ENCODE measurements at regions not wholly inside any gene's neighbourhood (a gene's known extent, or its start where the extent isn't known, plus 50 kb on each side); places are given as distances from the start of the nearest gene placed in this dataset.

GRCh38 chr11:109956124-109956793 is 136.9 kb upstream of the ZC3H12C start:
- H3K27me3 ChIP-seq (replicated peaks; ENCODE audit: insufficient read depth, low read length) = no peaks in the 10 kb centered on the region
- H3K4me2 ChIP-seq (ENCODE audit: low read depth, low read length) = peak overlapping the region; percentile 91
- TF ChIP-seq EZH2 (optimal IDR thresholded peaks at IDR 0.05; ENCODE audit: low read depth, low read length) = no peak
- TF ChIP-seq EZH2phosphoT487 (IDR thresholded peaks at IDR 0.05; ENCODE audit: low read length) = no peak
- TF ChIP-seq CTCF (IDR thresholded peaks at IDR 0.05; ENCODE audit: low read length) = no peak
- peak overlapping the region; percentile 89 for H3K27ac ChIP-seq (ENCODE audit: low read length)
- peak overlapping the region; percentile 66 for H3K9ac ChIP-seq (ENCODE audit: low read length)
- peaks cover 28% of the 10 kb centered on the region for H3F3A ChIP-seq (ENCODE audit: insufficient read depth, low read length)
- H3K9me2 ChIP-seq (replicated peaks; ENCODE audit: insufficient read depth, low read length) = no peaks in the 10 kb centered on the region
- peak; percentile 87 for DNase-seq
- H3K79me2 ChIP-seq (ENCODE audit: low read length) = no peaks in the 10 kb centered on the region
- H3K4me1 ChIP-seq (ENCODE audit: low read length) = peaks cover 58% of the 10 kb centered on the region
- peak overlapping the region; percentile 56 for H3K4me3 ChIP-seq (ENCODE audit: low read length)
- peak overlapping the region; percentile 24 for H2AFZ ChIP-seq (ENCODE audit: low read length)
- H4K20me1 ChIP-seq (ENCODE audit: insufficient read depth, low read length) = no peaks in the 10 kb centered on the region
- H3K9me3 ChIP-seq (replicated peaks; ENCODE audit: insufficient read depth, low read length) = no peaks in the 10 kb centered on the region
- H3K36me3 ChIP-seq (replicated peaks; ENCODE audit: insufficient read depth, low read length) = no peaks in the 10 kb centered on the region

GRCh38 chr11:109957000-109957399 is 136.2 kb upstream of the ZC3H12C start:
- peak overlapping the region; percentile 66 for H3K9ac ChIP-seq (ENCODE audit: low read length)
- H3K27ac ChIP-seq (ENCODE audit: low read length) = peak overlapping the region; percentile 89
- TF ChIP-seq EZH2 (optimal IDR thresholded peaks at IDR 0.05; ENCODE audit: low read depth, low read length) = no peak
- no peak for TF ChIP-seq CTCF (IDR thresholded peaks at IDR 0.05; ENCODE audit: low read length)
- TF ChIP-seq EZH2phosphoT487 (IDR thresholded peaks at IDR 0.05; ENCODE audit: low read length) = no peak
- no peaks in the 10 kb centered on the region for H3K36me3 ChIP-seq (replicated peaks; ENCODE audit: insufficient read depth, low read length)
- H3K4me3 ChIP-seq (ENCODE audit: low read length) = peak overlapping the region; percentile 56
- no peaks in the 10 kb centered on the region for H3K9me3 ChIP-seq (replicated peaks; ENCODE audit: insufficient read depth, low read length)
- peaks cover 58% of the 10 kb centered on the region for H3K4me1 ChIP-seq (ENCODE audit: low read length)
- peak overlapping the region; percentile 91 for H3K4me2 ChIP-seq (ENCODE audit: low read depth, low read length)
- no peak for DNase-seq
- H3K27me3 ChIP-seq (replicated peaks; ENCODE audit: insufficient read depth, low read length) = no peaks in the 10 kb centered on the region
- no peaks in the 10 kb centered on the region for H3K79me2 ChIP-seq (ENCODE audit: low read length)
- peak overlapping the region; percentile 24 for H2AFZ ChIP-seq (ENCODE audit: low read length)
- no peaks in the 10 kb centered on the region for H3K9me2 ChIP-seq (replicated peaks; ENCODE audit: insufficient read depth, low read length)
- H4K20me1 ChIP-seq (ENCODE audit: insufficient read depth, low read length) = no peaks in the 10 kb centered on the region
- peaks cover 28% of the 10 kb centered on the region for H3F3A ChIP-seq (ENCODE audit: insufficient read depth, low read length)

GRCh38 chr11:109957601-109958000 is 135.6 kb upstream of the ZC3H12C start:
- peak; percentile 30 for DNase-seq
- H3K4me3 ChIP-seq (ENCODE audit: low read length) = 0 out of 2 replicates have a peak overlapping the region, but pooled peaks have one; percentile 56

More at GRCh38 chr11:109957601-109958000, 135.6 kb upstream of the ZC3H12C start:
- Histone ChIP-seq H4K20me1 (ENCODE audit: insufficient read depth, low read length) (no peaks in the 10 kb centered on the region), H3K9ac (ENCODE audit: low read length) (peak overlapping the region; percentile 66; the same call in 1 of the 2 replicates), H3K4me1 (ENCODE audit: low read length) (peaks cover 54% of the 10 kb centered on the region), H3F3A (ENCODE audit: insufficient read depth, low read length) (peaks cover 28% of the 10 kb centered on the region), H3K9me3 (replicated peaks; ENCODE audit: insufficient read depth, low read length) (no peaks in the 10 kb centered on the region), H3K9me2 (replicated peaks; ENCODE audit: insufficient read depth, low read length) (no peaks in the 10 kb centered on the region), H3K27ac (ENCODE audit: low read length) (peak overlapping the region; percentile 89; the same call in 1 of the 2 replicates), H2AFZ (ENCODE audit: low read length) (peak overlapping the region; percentile 24; the same call in 1 of the 2 replicates), H3K36me3 (replicated peaks; ENCODE audit: insufficient read depth, low read length) (no peaks in the 10 kb centered on the region), H3K27me3 (replicated peaks; ENCODE audit: insufficient read depth, low read length) (no peaks in the 10 kb centered on the region), H3K79me2 (ENCODE audit: low read length) (no peaks in the 10 kb centered on the region), H3K4me2 (ENCODE audit: low read depth, low read length) (peak overlapping the region; percentile 91; the same call in 1 of the 2 replicates)
- no peak for TF ChIP-seq EZH2phosphoT487 (IDR thresholded peaks at IDR 0.05; ENCODE audit: low read length)
- TF ChIP-seq EZH2 (optimal IDR thresholded peaks at IDR 0.05; ENCODE audit: low read depth, low read length) = no peak
- TF ChIP-seq CTCF (IDR thresholded peaks at IDR 0.05; ENCODE audit: low read length) = no peak
